ENCODE measurements at regions not wholly inside any gene's neighbourhood (a gene's known extent, or its start where the extent isn't known, plus 50 kb on each side); places are given as distances from the start of the nearest gene placed in this dataset.

GRCh38 chr2:44086629-44087028 lies 82.0 kb upstream of the PPM1B start (continued):
- TF ChIP-seq, protein P1, sequence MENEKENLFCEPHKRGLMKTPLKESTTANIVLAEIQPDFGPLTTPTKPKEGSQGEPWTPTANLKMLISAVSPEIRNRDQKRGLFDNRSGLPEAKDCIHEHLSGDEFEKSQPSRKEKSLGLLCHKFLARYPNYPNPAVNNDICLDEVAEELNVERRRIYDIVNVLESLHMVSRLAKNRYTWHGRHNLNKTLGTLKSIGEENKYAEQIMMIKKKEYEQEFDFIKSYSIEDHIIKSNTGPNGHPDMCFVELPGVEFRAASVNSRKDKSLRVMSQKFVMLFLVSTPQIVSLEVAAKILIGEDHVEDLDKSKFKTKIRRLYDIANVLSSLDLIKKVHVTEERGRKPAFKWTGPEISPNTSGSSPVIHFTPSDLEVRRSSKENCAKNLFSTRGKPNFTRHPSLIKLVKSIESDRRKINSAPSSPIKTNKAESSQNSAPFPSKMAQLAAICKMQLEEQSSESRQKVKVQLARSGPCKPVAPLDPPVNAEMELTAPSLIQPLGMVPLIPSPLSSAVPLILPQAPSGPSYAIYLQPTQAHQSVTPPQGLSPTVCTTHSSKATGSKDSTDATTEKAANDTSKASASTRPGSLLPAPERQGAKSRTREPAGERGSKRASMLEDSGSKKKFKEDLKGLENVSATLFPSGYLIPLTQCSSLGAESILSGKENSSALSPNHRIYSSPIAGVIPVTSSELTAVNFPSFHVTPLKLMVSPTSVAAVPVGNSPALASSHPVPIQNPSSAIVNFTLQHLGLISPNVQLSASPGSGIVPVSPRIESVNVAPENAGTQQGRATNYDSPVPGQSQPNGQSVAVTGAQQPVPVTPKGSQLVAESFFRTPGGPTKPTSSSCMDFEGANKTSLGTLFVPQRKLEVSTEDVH (IDR thresholded peaks at IDR 0.05; ENCODE audit: low read depth, partially characterized antibody) = no peak
- TF ChIP-seq GATAD2B (conservative IDR thresholded peaks at IDR 0.05; ENCODE audit: low read depth) = no peak
- TF ChIP-seq PAX8 (IDR thresholded peaks at IDR 0.05) = no peak
- no peak for TF ChIP-seq ZSCAN29 (IDR thresholded peaks at IDR 0.05)

GRCh38 chr2:44087036-44087713 lies 81.5 kb upstream of the PPM1B start:
- in situ Hi-C loops (cut with MboI) (loop anchor here (10.0 kb wide), 1 partner anchor 258 kb away; no protein-coding TSS in a partner anchor), intact Hi-C loops (cut with micrococcal nuclease; ENCODE audit: unreplicated experiment) (loop anchor here (1.0 to 5.0 kb wide), 7 partner anchors 42 to 870 kb away; no protein-coding TSS in a partner anchor)
- H4K20me1 ChIP-seq (ENCODE audit: control insufficient read depth, insufficient read depth) = no peaks in the 10 kb centered on the region
- RAD21 ChIA-PET (ENCODE audit: unreplicated experiment) = interaction anchor here (0.7 to 1.8 kb wide), 7 partner anchors 10 to 886 kb away, joined by 3 to 9 read pairs (median 3); partner anchors contain the start of gene PPM1B
- peak overlapping the region; percentile 75 for H3K4me2 ChIP-seq (ENCODE audit: control insufficient read depth, insufficient read depth)
- H3K27ac ChIP-seq (ENCODE audit: control insufficient read depth, insufficient read depth) = no peak overlapping the region
- CTCF ChIA-PET = interaction anchor here (0.7 to 3.4 kb wide), 24 partner anchors 11 to 392 kb away, joined by 3 to 24 read pairs (median 4); partner anchors contain the start of genes CAMKMT and PREPL
- no peaks in the 10 kb centered on the region for H3K79me2 ChIP-seq (ENCODE audit: control insufficient read depth, insufficient read depth, low read length)
- ATAC-seq (peak; percentile 79), FAIRE-seq (peak; percentile 90), DNase-seq (ENCODE audit: low read depth, low spot score) (no peak)
- no peaks in the 10 kb centered on the region for H3K36me3 ChIP-seq (ENCODE audit: control insufficient read depth in 2 of 2, insufficient read depth in 2 of 2, low read length in 1 of 2)
- H2AFZ ChIP-seq (ENCODE audit: control insufficient read depth, low read depth, low read length) = peak overlapping the region; percentile 84
- H3K9me3 ChIP-seq (replicated peaks; ENCODE audit: control insufficient read depth, insufficient read depth, low read length) = no peaks in the 10 kb centered on the region; the same call in 2 of the 3 replicates
- POLR2A ChIA-PET = no interaction called here
- peak overlapping the region; percentile 24 for H3K9ac ChIP-seq (ENCODE audit: control insufficient read depth, insufficient read depth, low read length)
- WGBS (ENCODE audit: insufficient coverage, insufficient replicate concordance, low lambda C conversion rate, missing lambda C conversion rate) = 17% methylated on average over 29 of the region's 29 CpGs
- H3K4me1 ChIP-seq (ENCODE audit: control insufficient read depth, insufficient read depth, low read length) = peaks cover 13% of the 10 kb centered on the region
- H3K4me3 ChIP-seq = peak overlapping the region; percentile 61; the same call in 1 of the 2 replicates
- SMC1A ChIA-PET (ENCODE audit: uncharacterized antibody, unreplicated experiment) = interaction anchor here (1.0 to 4.1 kb wide), 14 partner anchors 11 to 868 kb away, joined by 3 to 37 read pairs (median 7); partner anchors contain the start of gene PPM1B
- BruUV-seq (replicated peaks) = no TSS peak
- H3K27me3 ChIP-seq (replicated peaks in 1 of 2; ENCODE audit: control insufficient read depth in 2 of 2, insufficient read depth in 2 of 2, low read length in 1 of 2) = no peaks in the 10 kb centered on the region
- TF ChIP-seq TCF7 (IDR thresholded peaks at IDR 0.05; ENCODE audit: borderline replicate concordance) (no peak; the same call in 1 of the 2 replicates), EP300 (IDR thresholded peaks at IDR 0.05; ENCODE audit: borderline replicate concordance in 1 of 2, control insufficient read depth in 1 of 2, low read depth in 2 of 2, low read length in 2 of 2) (no peak), ZNF217 (IDR thresholded peaks at IDR 0.05) (no peak), ATF2 (IDR thresholded peaks at IDR 0.05; ENCODE audit: low read length) (peak; percentile 99), HSF1 (IDR thresholded peaks at IDR 0.05; ENCODE audit: low read depth, low read length) (no peak), RELA (IDR thresholded peaks at IDR 0.05; ENCODE audit: borderline replicate concordance, partially characterized antibody) (peak; percentile 17), EED (IDR thresholded peaks at IDR 0.05; ENCODE audit: low read depth) (peak; percentile 59; the same call in 1 of the 2 replicates), POLR2AphosphoS2 (IDR thresholded peaks at IDR 0.05; ENCODE audit: low read depth, low read length) (no peak), MYC (IDR thresholded peaks at IDR 0.05; ENCODE audit: insufficient read depth, insufficient read length, insufficient replicate concordance, low read length, severe bottlenecking) (no peak), IKZF2 (IDR thresholded peaks at IDR 0.05) (peak in 1 of 2 experiments; percentile 29; a peak in 1 of 4 replicates), RBBP5 (conservative IDR thresholded peaks at IDR 0.05) (no peak)
